Esophagus squamous epithelium (tissue), 5 donors: ENCODE measurements at regions not wholly inside any gene's neighbourhood (a gene's known extent, or its start where the extent isn't known, plus 50 kb on each side); places are given as distances from the start of the nearest gene placed in this dataset.

ENCODE experiments used
- DNase-seq: peaks from one replicate; lab custom pipeline; 2025; lab: John Stamatoyannopoulos, UW
- H3K27ac ChIP-seq, 4 donors: fragments of 200-600 bp; sonication (generic); one replicate each; pipeline ENCODE4 v1.5.1; 2016 to 2019; ENCODE audit warnings: mild to moderate bottlenecking in 1 of 4
- H3K27me3 ChIP-seq, 4 donors: fragments of 200-600 bp; sonication (generic); 1 replicate in 3 of 4; 2 replicates in 1 of 4; pipeline versions ENCODE4 v1.5.1 to v1.6.0; 2017 to 2021; ENCODE audit warnings: antibody characterized with exemption in 1 of 4
- H3K36me3 ChIP-seq, 3 donors: fragments of 200-600 bp; sonication (generic); one replicate each; pipeline ENCODE4 v1.5.1; 2016 to 2019
- H3K4me1 ChIP-seq, 3 donors: fragments of 200-600 bp; sonication (generic); one replicate each; pipeline ENCODE4 v1.5.1; 2017 to 2019
- H3K4me3 ChIP-seq, 4 donors: fragments of 200-600 bp; sonication (generic); 1 replicate in 3 of 4; 2 replicates in 1 of 4; pipeline ENCODE4 v1.5.1; 2016 to 2019; ENCODE audit warnings: mild to moderate bottlenecking in 2 of 4, moderate library complexity in 1 of 4
- H3K9me3 ChIP-seq, 3 donors: fragments of 200-600 bp; sonication (generic); one replicate each; pipeline ENCODE4 v1.5.1; 2016 to 2019
- POLR2A ChIP-seq, 4 donors: fragments of 450-650 bp; IDR thresholded peaks; one replicate each; pipeline ENCODE4 v1.6.1; 2017; ENCODE audit warnings: antibody characterized with exemption in 4 of 4, mild to moderate bottlenecking in 4 of 4, moderate library complexity in 3 of 4
- WGBS, 2 donors: methylation state at CpG; one replicate each; pipeline ENCODE4 v1.1.5; 2018; 5-methylcytosine and 5-hydroxymethylcytosine counted together
- intact Hi-C: fragments of 100-400 bp; cut with DNase I; formaldehyde crosslinking; loops from one replicate; pipeline ENCODE4 v1.15.0; 2022
- TF ChIP-seq, protein P1 (sequence below), 6 experiments: fragments of 450-650 bp in 4 of 6; fragments of 200-600 bp in 2 of 6; sonication (generic) in 2 of 6; IDR thresholded peaks; one replicate each; pipeline ENCODE4 v1.5.1; 2016 to 2019; ENCODE audit warnings: antibody characterized with exemption in 6 of 6, mild to moderate bottlenecking in 4 of 6, moderate library complexity in 4 of 6
- donor health status: DM: yes; HTN: yes; CAD: no.

DNA sequence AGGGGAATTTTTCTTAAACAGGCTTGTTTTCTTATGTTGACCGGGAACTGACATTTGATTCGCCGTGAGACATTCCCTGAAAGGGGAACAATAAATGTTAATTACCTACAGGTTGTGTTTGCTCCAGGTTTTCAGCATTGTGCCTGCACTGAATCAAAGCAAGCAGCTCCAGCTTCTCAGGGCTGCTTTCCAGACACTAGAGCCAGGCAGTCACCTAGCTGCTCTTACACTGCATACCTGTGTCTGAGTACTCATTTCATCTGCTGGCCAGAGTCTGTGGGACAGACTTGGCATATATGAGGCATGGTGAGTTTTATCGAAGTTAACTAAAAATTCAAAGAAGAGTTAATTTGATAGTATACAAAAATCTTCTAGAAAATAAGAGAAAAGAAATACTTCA, 951.8 kb upstream of the MAP3K7 start:
- intact Hi-C loops: no loop called here
- H3K27ac ChIP-seq: no peak overlapping the region
- H3K4me3 ChIP-seq: no peak overlapping the region
- no peaks in the 10 kb centered on the region for H3K4me1 ChIP-seq
- 86 to 96% methylated on average over 4 of the region's 4 CpGs for WGBS, 2 donors
- DNase-seq: no peak
- H3K36me3 ChIP-seq: no peaks in the 10 kb centered on the region
- no peaks in the 10 kb centered on the region for H3K9me3 ChIP-seq
- H3K27me3 ChIP-seq: no peaks in the 10 kb centered on the region
- TF ChIP-seq, protein P1, sequence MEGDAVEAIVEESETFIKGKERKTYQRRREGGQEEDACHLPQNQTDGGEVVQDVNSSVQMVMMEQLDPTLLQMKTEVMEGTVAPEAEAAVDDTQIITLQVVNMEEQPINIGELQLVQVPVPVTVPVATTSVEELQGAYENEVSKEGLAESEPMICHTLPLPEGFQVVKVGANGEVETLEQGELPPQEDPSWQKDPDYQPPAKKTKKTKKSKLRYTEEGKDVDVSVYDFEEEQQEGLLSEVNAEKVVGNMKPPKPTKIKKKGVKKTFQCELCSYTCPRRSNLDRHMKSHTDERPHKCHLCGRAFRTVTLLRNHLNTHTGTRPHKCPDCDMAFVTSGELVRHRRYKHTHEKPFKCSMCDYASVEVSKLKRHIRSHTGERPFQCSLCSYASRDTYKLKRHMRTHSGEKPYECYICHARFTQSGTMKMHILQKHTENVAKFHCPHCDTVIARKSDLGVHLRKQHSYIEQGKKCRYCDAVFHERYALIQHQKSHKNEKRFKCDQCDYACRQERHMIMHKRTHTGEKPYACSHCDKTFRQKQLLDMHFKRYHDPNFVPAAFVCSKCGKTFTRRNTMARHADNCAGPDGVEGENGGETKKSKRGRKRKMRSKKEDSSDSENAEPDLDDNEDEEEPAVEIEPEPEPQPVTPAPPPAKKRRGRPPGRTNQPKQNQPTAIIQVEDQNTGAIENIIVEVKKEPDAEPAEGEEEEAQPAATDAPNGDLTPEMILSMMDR (IDR thresholded peaks at IDR 0.05): no peak
- TF ChIP-seq POLR2A (IDR thresholded peaks at IDR 0.05): no peak

DNA sequence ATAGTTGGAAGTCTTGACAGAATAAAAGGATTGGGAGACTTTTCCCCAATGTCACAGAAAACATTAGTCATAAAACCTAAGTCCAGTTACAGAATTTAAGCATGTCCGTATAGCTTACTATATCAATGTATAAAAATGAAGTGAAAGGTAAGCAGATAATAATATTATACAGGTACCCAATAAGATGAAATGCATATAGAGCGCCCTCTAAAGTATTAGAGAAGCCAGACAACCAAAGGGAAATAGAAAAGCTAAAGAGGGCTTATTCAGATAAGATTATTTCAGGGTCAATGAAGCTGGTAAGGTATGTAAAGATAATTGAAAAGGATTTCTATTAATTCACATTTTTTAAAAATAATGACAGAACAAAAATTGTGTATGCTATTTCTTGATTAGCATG, 947.7 kb upstream of the MAP3K7 start:
- no peak for DNase-seq
- no peaks in the 10 kb centered on the region for H3K9me3 ChIP-seq
- H3K27me3 ChIP-seq: no peaks in the 10 kb centered on the region
- H3K36me3 ChIP-seq: no peaks in the 10 kb centered on the region
- no peak overlapping the region for H3K4me3 ChIP-seq
- intact Hi-C loops: no loop called here
- TF ChIP-seq, protein P1 (IDR thresholded peaks at IDR 0.05): no peak
- TF ChIP-seq POLR2A (IDR thresholded peaks at IDR 0.05): no peak
- WGBS, 2 donors: 46 to 57% methylated on average over 2 of the region's 2 CpGs
- H3K4me1 ChIP-seq: no peaks in the 10 kb centered on the region
- H3K27ac ChIP-seq: no peak overlapping the region

DNA sequence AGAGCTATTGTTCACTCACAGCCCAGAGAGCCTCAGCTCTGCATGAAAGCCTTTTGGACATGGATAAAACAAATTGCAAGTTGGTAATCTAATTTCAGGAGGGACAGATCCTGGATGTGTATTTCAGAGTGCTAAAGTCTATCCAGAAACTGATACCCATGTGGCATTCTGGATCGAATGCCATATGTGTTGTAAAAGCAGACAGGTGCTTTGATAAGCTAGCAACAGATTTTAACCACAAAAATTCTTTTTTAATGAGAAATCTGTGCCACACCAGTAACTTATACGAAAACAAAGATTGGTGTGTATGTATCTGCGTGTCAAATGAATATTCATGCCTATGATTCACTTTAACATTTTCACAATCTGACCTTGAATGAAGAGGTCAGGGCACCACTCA, 936.6 kb upstream of the MAP3K7 start:
- Histone ChIP-seq H3K36me3 (no peaks in the 10 kb centered on the region), H3K27me3 (no peaks in the 10 kb centered on the region), H3K4me3 (no peak overlapping the region), H3K4me1 (no peaks in the 10 kb centered on the region), H3K27ac (no peak overlapping the region), H3K9me3 (no peaks in the 10 kb centered on the region)
- intact Hi-C loops: no loop called here
- TF ChIP-seq, protein P1 (IDR thresholded peaks at IDR 0.05): no peak
- TF ChIP-seq POLR2A (IDR thresholded peaks at IDR 0.05): no peak
- no peak for DNase-seq
- WGBS, 2 donors: 46 to 68% methylated on average over 3 of the region's 3 CpGs

DNA sequence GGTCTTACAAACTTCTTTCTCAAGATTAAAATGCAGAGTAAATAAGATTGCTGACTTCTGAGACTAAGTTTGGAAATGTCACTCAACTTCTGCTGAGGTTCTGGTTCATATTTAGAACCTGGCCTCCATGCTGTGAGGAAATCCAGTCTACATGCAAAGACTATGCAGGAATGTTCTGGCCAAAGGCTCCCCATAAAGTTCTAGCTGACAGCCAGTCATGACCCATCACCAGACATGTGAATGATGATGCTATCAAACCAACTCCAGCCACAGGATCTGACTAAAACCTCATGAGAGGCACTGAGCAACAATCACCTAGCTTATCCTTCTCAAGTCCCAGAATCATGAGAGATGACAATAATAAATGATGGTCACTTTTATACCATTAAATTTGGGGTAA, 935.1 kb upstream of the MAP3K7 start:
- Histone ChIP-seq H3K9me3 (no peaks in the 10 kb centered on the region), H3K27me3 (no peaks in the 10 kb centered on the region), H3K4me1 (no peaks in the 10 kb centered on the region), H3K27ac (no peak overlapping the region), H3K4me3 (no peak overlapping the region), H3K36me3 (no peaks in the 10 kb centered on the region)
- intact Hi-C loops: no loop called here
- no peak for DNase-seq
- TF ChIP-seq POLR2A (IDR thresholded peaks at IDR 0.05): no peak
- TF ChIP-seq, protein P1 (IDR thresholded peaks at IDR 0.05): no peak

DNA sequence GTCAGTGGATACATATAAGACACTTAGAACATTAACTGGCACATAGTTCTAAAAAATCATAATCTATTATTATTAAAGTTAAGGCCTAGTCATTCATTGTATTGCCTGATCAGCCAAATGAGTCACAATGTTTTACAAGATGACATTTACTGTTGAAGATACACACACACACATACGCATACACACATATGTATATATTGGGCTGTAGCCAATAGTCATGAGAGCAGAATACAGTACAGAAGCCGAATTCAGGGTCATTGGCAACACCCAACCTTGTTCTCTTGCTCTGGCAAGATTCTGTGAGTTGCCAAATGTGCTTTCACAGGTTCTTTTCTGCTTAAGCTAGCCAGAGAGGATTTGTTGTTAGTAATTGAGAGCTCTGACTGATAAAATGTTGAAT, 922.8 kb upstream of the MAP3K7 start:
- no peaks in the 10 kb centered on the region for H3K36me3 ChIP-seq
- WGBS, 2 donors: 38 to 60% methylated on average over 2 of the region's 2 CpGs
- intact Hi-C loops: no loop called here
- no peak overlapping the region for H3K4me3 ChIP-seq
- no peaks in the 10 kb centered on the region for H3K4me1 ChIP-seq
- no peaks in the 10 kb centered on the region for H3K27me3 ChIP-seq
- H3K9me3 ChIP-seq: no peaks in the 10 kb centered on the region
- no peak for DNase-seq
- TF ChIP-seq, protein P1 (IDR thresholded peaks at IDR 0.05): no peak
- no peak for TF ChIP-seq POLR2A (IDR thresholded peaks at IDR 0.05)
- no peak overlapping the region for H3K27ac ChIP-seq
